SK-MEL-5 (cell line): ENCODE measurements at regions not wholly inside any gene's neighbourhood (a gene's known extent, or its start where the extent isn't known, plus 50 kb on each side); places are given as distances from the start of the nearest gene placed in this dataset.

Experiments used
- DNase-seq: peaks from one replicate; pipeline ENCODE4 v3.0.0-alpha.2; 2016; ENCODE audit warnings: low read depth, low spot score
- in situ Hi-C: cut with HindIII; loops from 2 replicates; pipeline ENCODE4 v1.10.0; 2016; ENCODE audit warnings: low sequenced_read_pairs, high pct_unique_total_duplicates, low pct_unique_long_range_greater_than_20kb

DNA sequence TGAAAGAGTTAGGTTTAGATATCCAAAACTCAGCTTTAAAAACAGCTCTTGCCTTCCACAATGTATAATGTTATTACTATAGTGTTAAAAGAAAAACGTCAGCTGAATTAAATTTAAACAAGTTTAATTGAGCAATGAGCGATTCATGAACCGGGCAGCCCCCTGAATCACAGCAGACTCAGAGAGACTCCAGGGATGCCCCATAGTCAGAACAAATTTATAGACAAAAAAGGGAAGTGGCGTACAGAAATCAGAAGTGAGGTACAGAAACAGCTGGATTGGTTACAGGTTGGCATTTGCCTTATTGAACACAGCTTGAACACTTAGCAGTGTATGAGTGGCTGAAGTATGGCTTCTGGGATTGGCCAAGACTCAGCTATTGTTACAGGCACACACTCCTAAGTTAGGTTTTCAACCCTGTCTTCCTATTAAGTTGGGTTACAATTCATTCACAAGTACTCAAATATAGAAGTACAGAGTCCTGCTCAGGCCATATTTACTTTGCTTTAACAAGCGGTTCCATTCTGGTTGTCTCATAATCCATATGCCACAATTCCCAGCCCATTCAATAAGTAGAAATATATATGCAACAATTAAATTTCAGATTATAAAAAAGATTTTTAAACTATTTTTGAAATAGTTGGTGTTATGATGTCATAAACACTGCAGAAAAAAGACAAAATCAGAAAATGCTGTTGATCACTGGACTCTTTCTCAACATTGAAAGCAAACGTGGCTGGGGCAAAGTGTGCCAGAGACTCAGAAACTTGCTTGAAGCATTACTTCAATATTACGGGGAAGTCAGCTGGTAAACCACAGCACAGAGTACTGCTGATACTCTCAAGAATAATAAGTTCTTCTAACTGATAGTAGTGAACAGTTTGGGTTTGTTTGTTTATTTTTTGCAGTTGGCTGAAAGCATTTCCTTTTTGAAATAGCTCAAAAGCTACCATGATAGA is 459.7 kb downstream of the RAB28 start:
- DNase-seq, result no peak
- in situ Hi-C loops, result no loop called here

DNA sequence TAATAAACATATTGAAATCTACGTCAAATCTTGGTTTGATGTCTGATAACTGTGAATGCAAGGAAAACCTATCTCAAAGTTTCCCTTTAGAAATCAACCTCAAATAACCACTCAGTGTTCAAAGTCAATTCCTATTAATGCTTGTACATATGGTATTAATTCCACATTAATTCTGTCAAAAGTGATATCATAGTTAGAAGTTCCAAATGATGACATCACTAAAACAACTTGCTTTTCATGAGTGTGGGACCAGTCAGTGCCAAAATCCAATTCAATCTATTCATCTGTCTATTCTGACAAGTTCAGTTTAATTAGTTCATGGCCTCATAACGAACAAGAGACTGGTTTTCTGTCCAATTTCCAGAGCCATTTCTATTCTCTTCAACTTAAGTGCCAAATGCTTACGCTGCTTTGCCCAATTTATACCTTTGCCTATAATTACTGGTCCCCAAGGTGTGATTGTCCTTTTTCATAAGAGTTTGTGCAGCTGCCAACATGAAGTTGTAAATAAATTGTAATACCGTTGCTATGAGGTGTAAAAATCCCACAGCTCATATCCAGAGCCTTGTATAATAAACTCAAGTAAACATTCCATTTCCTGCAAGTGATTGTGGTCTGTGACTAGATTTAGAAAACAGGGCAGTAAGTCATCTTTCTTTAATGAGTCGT is 476.2 kb downstream of the RAB28 start:
- in situ Hi-C loops, result no loop called here
- no peak for DNase-seq

DNA sequence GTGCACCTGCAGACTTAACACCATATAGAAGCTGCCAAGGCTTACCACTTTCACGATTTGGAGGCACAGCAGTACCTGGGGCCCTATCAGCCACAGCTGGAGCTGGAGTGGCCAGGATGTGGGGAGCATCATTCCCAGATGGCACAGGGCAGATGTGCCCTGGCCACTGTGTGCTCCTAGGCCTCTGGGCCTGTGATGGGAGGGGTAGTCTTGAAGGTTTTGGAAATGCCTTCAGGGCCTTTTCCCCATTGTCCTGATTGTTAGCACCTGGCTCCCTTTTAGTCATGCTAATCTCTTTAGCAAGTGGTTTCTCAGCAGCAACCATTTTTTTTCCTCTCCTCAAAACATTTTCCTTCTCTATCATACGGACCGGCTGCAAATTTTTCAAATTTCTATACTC is 490.2 kb downstream of the RAB28 start:
- DNase-seq, result no peak
- in situ Hi-C loops, result no loop called here

DNA sequence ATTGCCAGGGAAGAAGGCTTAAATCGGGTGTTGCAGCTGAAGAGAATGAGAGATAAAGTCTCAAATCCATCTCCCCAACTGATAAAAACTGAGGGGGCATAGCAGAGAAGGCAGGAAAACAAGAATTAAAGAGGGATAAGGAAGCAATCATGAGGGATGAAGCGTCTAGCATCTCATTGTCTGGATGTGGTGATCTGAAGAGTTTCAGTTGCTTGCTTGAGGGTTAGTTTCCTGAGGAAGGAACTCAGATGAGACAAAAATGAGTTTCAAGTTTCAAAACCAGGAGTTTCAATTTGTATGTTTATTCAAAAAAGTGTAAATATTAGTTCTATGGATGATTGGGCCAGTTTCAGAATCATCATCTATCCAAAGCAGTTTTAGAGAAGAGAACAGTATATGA is 496.9 kb downstream of the RAB28 start:
- in situ Hi-C loops, result no loop called here
- no peak for DNase-seq

DNA sequence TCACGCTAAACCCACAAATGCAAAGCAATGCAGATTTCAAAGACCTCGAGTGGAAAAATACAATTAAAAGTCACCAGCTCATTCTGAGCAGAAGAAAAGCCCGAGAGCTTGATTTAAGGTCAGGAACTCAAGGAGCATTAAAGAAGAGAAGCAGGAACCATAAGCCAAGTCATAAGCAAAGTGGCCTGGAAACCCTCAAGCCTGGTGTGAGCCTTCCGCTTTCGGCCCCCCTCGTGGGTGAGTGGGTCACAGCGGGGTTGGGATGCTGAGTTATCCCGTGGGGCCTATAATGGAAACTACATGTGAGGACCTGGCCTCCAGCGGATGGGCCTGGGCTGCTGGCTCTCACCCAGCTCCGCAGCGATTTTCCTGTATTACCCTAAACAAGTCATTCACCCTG is 504.3 kb downstream of the RAB28 start:
- no peak for DNase-seq
- in situ Hi-C loops, result no loop called here

DNA sequence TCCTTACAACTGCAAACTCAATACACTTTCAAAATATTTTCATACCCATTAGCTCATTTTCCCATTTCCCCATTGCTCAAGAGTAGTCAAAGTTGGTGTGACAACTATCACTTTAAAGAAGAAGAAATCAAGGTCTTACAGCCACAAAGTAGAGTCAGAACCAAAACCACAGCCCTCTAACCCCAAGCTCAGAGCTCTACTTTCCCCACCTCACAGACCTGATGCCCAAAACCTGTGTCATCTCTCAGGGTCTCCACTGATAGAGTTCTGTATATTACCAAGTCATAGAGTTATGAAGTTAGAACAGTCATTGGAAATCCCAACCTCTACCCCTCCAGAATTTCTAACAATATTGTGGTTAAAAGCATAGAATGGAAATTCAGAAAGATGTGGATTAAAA is 505.8 kb downstream of the RAB28 start:
- in situ Hi-C loops, result no loop called here
- no peak for DNase-seq

DNA sequence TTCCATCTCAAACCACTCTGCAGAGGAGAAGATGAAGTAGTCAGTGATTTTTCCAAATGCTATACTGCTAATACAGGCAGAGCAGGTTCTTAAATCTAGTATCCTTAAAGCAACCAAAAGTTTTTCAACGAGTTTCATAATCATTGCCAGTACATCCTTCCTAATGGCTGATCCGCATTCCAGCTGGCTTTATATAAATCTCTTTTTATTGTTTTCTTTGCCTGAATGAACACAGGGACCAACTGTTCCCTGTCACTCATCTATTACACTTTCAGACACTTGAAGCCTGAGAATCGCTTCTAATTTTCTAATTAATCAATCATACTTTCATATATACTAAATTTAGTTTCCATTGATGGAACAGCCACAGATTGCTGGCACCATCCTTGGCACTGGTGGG is 508.6 kb downstream of the RAB28 start:
- in situ Hi-C loops, result no loop called here
- no peak for DNase-seq

DNA sequence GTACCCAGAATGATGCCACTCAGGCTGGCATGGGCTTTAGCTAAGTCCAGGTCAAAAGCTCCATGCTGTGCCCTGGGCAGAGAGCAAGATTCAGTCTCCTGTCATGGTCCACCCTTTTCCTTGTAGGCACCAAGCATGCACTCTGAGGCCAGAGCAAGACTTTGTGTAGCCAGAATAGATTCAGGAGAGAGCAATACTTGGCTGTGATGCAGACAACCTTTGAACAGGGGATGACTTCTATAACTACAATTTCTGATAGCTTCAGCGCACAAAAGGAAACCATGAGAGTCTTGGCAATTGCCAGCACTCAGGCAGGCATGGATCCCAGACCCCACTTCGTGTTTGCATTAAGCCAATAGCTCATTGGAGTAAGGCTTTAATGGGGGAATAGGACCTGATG is 510.6 kb downstream of the RAB28 start:
- in situ Hi-C loops, result no loop called here
- no peak for DNase-seq

DNA sequence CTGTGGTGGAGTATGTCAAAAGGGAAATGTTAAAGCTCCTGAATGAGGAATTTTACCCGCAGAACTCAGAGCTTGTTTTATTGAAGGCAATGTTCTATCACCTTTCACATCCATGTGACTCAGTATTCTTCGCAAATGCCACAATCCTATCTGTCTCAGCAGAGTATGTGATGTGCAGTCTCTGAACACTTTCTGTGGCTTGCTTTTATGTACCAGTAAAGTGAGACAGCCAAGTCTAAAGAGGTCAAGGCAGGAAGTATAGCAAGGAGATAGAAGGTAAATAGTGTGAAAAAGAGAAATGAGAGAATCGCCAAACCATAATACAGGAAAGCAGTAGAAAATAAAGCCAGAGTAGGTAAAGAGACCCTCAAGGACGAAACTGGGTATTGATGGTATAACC is 515.8 kb downstream of the RAB28 start:
- DNase-seq, result no peak
- in situ Hi-C loops, result no loop called here

DNA sequence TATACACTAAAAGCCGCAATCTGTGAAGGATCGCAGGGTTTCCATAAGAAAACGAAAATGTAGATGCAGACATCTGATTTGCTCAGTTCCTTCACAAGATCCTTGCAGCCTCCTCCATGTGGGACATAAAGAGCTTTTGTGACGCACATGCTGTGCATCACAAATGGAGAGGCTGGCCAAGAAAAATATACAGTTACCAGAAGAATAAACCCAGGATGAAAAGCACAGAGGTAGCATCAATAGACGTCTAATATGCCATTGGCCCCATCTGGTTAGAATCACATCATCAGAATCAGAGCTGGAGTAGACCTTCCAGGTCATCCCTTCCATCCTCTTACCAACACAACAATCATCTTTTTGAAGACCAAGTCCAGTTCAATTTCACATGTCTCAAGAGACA is 517.4 kb downstream of the RAB28 start:
- in situ Hi-C loops, result no loop called here
- peak; percentile 87 for DNase-seq

DNA sequence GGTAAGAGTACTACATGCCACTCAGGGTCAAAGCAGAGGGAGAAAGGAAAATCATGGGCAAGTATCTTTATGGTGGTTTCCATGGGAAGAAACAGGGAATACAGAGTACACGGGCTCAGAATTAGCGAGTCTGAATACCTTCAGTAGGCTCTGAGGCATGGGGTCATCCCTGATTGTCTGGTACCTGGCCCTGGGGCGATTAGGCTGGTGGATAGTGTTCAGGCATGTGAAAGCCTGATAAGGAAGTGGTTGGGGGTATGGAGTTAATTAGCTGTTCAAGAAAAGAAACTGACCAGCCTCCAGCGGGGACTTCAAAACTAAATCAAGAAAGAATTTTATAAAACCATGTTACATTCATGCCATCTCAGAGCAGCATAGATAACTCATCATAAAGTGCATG is 518.8 kb downstream of the RAB28 start:
- peak; percentile 7 for DNase-seq
- in situ Hi-C loops, result no loop called here

DNA sequence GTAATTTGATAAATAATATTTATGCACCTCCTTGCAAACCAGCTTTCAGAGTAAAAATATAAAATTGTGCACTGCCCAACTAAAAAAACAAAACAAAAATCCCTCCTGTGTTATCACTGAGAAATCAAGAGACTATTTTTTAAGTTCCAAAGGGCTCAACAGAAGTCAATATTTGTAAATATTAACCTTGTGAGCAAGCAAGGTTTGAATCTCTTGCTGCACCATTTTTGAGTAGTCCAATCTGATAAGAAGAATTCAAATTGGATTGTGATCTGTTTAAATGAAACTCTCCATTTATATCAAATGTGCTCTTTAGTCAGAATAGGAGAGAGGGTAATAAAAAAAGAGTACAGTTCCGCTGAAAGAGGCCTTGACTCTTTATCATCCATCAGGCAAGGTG is 520.2 kb downstream of the RAB28 start:
- in situ Hi-C loops, result no loop called here
- DNase-seq, result no peak

DNA sequence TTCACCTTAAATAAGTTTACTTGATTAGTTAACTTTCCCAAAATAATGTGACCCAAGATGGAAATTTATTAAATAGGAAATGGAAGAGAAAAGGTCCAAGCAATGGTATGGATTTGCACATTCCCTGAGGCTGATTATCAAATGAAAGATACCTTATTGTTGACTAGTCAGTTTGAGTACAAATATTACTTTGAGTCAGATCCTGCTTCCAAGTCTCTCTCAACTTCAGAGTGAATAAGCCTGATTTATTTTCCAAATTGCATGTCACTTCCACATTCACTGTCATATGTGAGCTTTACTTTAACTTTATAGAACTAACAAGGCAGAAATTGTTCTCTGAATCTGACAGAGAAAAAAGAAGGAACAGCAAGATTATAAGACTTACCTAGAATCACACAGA is 520.8 kb downstream of the RAB28 start:
- peak; percentile 85 for DNase-seq

DNA sequence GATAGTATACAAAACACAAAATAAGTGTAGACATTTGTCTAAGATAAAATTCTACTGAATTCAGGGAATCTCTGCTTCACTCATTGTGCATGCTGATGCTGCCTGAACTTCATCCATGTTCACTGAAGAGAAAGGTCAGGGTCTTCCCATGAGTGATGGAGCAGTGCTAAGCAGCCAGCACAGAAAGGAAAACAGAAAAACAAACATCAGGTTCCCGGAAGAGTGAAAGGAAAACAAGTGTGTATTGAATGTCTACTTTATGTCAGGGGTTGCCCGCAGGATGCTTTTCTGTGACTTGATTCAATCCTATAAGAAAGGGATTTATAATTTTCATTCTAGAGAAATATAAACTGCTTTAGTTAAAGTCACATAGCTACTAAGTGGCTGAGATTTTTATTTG is 522.4 kb downstream of the RAB28 start:
- no peak for DNase-seq
- in situ Hi-C loops, result no loop called here

More for the DNA sequence above, 520.8 kb downstream of the RAB28 start:
- in situ Hi-C loops, result no loop called here

DNA sequence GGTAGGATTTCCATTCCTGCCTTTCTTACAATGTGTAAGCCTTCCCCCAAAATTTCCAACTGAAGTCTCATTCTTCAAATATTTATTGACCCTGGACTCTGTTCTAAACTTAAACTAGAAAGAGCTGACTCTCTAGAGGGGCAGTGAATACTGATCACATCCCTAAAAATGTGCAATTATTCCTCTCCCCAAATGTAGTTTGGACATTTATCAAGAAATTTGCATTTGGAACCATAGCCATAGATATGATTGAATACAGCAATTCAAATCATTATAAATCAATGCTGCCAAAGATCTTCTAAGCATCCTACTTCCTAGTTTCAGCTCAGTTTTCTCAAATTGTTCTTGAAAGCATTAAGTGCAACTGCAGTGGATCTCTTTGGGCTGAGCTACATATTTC is 525.7 kb downstream of the RAB28 start:
- no peak for DNase-seq
- in situ Hi-C loops, result no loop called here

DNA sequence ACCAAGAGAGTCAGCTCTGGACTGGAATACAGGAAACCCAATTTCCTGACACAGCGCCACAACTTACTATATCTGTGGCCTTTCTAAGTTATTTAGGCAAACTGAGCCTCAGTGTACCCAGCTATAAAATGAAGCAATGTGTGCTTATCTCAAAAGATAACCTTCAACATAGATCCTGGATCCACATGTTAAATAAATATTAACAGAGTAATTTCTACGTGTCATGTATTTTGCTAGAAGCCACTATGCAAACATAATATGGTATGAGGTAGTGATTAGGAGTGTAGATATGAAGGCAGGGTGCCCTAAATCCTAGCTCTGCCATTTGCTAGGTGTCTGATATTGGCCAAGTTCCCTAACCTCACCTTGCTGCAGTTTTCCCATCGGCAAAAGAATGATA is 527.0 kb downstream of the RAB28 start:
- no peak for DNase-seq
- in situ Hi-C loops, result no loop called here

DNA sequence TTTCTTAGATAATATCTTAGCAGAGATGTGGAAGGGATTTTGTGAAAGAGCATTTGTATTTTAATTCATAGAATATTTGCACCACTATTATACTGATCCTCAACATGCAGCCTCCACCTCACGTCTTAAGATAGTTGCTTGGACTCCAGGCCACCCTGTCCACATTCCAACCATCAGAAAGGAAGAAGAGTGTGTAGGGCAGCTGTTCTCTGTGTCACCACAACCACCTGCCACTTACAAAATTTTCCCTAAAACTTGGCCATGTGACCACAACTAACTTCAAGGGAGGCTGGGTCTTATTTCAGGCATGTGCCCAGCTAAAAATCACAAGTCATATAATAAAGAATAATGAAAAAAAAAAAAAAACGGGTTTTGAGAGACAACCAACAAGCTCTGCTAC is 528.1 kb downstream of the RAB28 start:
- in situ Hi-C loops, result no loop called here
- DNase-seq, result no peak

DNA sequence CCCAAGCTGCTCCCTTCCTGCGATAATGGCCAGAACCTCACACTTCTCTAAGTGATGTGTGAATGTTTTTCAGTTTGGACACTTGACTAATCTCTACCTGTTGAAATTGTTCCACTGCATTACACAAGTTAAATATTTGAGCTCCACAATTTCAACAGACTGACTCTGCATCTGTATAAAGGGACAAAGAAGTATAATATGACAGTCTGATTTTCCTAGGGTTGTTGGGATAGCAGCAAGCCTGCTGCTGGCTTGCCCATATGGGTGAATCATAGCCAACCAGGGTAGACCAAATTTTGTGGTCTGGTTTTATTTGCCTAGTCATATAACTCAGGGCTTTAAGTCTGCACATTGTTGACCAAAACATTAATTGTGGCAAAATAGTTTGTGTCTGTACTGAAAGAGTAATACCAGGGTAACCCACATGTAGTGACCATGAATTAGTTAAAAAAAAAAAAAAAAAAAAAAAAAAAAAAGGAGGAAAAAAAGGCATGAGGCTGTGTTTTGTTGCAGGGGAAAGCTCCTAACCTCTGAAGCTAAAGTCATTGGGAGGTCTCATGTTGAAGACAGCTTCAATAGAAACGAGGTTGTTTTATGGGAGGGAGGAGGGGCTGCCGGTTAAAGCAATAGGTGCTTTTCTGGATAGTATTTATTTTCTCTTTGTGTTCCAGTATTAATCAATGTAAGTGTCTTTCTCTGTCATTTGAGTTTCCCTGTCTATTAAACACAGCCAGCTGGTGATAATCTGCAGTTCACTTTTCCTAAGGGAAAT is 534.2 kb downstream of the RAB28 start:
- DNase-seq, result no peak
- in situ Hi-C loops, result no loop called here
